PC-9 (cell line): ENCODE measurements at regions not wholly inside any gene's neighbourhood (a gene's known extent, or its start where the extent isn't known, plus 50 kb on each side); places are given as distances from the start of the nearest gene placed in this dataset.

ENCODE experiments used
- BruUV-seq: library from RNA; stranded (reverse); fragments of 400-500 nt; replicated peaks from 2 replicates; lab custom pipeline; 2021; lab: Mats Ljungman, UMichigan
- CTCF ChIA-PET: fragments of 300-600 bp; sonication (Branson Sonifier 250); formaldehyde crosslinking; loops from one replicate; lab custom pipeline; 2022; ENCODE audit warnings: antibody characterized with exemption; lab: Charles Lee
- POLR2A ChIA-PET: fragments of 300-600 bp; sonication (Branson Sonifier 250); formaldehyde crosslinking; loops from one replicate; lab custom pipeline; 2022; ENCODE audit warnings: antibody characterized with exemption; ENCODE audit not compliant: unreplicated experiment; lab: Charles Lee
- DNase-seq, 2 experiments: peaks; one replicate each; pipeline versions ENCODE4 v3.0.0 to v3.0.0-alpha.2; 2015 to 2022; ENCODE audit warnings: mixed read lengths in 1 of 2
- H2AFZ ChIP-seq: fragments of 200-600 bp; sonication (generic); 2 replicates; pipeline ENCODE4 v1.8.1; 2017; ENCODE audit warnings: antibody characterized with exemption
- H3F3A ChIP-seq: fragments of 200-600 bp; sonication (generic); 2 replicates; pipeline ENCODE4 v1.8.1; 2017; ENCODE audit warnings: antibody characterized with exemption, mild to moderate bottlenecking, low read depth; ENCODE audit not compliant: insufficient read depth
- H3K27ac ChIP-seq: fragments of 200-600 bp; sonication (generic); 2 replicates; pipeline ENCODE4 v1.6.1; 2016; ENCODE audit warnings: mixed run types
- H3K27me3 ChIP-seq: fragments of 200-600 bp; sonication (generic); 2 replicates; pipeline ENCODE4 v1.6.1; 2016; ENCODE audit warnings: low read depth, mixed run types; ENCODE audit not compliant: insufficient read depth
- H3K36me3 ChIP-seq: fragments of 200-600 bp; sonication (generic); 2 replicates; pipeline ENCODE4 v1.6.1; 2016; ENCODE audit warnings: low read depth, mixed run types
- H3K4me1 ChIP-seq: fragments of 200-600 bp; sonication (generic); replicated peaks from 2 replicates; pipeline ENCODE4 v1.6.1; 2016; ENCODE audit warnings: mixed run types; ENCODE audit not compliant: insufficient read depth
- H3K4me2 ChIP-seq: fragments of 200-600 bp; sonication (generic); 2 replicates; pipeline ENCODE4 v1.6.1; 2017; ENCODE audit warnings: mixed run types
- H3K4me3 ChIP-seq: fragments of 200-600 bp; sonication (generic); 2 replicates; pipeline ENCODE4 v1.6.1; 2016; ENCODE audit warnings: mixed run types
- H3K79me2 ChIP-seq: fragments of 200-600 bp; sonication (generic); 2 replicates; pipeline ENCODE4 v1.6.1; 2017; ENCODE audit warnings: low read depth, mixed run types
- H3K9me2 ChIP-seq: fragments of 200-600 bp; sonication (generic); 2 replicates; pipeline ENCODE4 v1.8.1; 2017; ENCODE audit warnings: mild to moderate bottlenecking; ENCODE audit not compliant: insufficient read depth
- H3K9me3 ChIP-seq: fragments of 200-600 bp; sonication (generic); 2 replicates; pipeline ENCODE4 v1.8.1; 2016; ENCODE audit warnings: low read depth; ENCODE audit not compliant: insufficient read depth
- H4K20me1 ChIP-seq: fragments of 200-600 bp; sonication (generic); 2 replicates; pipeline ENCODE4 v1.8.1; 2017; ENCODE audit not compliant: insufficient read depth
- CTCF ChIP-seq: fragments of 200-600 bp; sonication (generic); conservative IDR thresholded peaks from 2 replicates; pipeline ENCODE4 v1.6.1; 2017; ENCODE audit warnings: mixed run types, antibody characterized with exemption, mild to moderate bottlenecking, moderate library complexity
- EZH2 ChIP-seq: fragments of 200-600 bp; sonication (generic); IDR thresholded peaks from 2 replicates; pipeline ENCODE4 v1.8.0; 2017; ENCODE audit warnings: antibody characterized with exemption, low read depth
- intact Hi-C: fragments of 100-400 bp; cut with micrococcal nuclease; formaldehyde crosslinking; loops from one replicate; pipeline ENCODE4 v1.10.0; 2022; ENCODE audit not compliant: unreplicated experiment

- no peak overlapping the region for H3K4me3 ChIP-seq
- H4K20me1 ChIP-seq = no peaks in the 10 kb centered on the region
- H3K9me3 ChIP-seq = no peaks in the 10 kb centered on the region
- no peak for DNase-seq
- no peaks in the 10 kb centered on the region for H3K79me2 ChIP-seq
- BruUV-seq = no TSS peak
- no peak for TF ChIP-seq EZH2
- no peak for TF ChIP-seq CTCF
- H3K27ac ChIP-seq = no peak overlapping the region
- intact Hi-C loops = no loop called here
- no peaks in the 10 kb centered on the region for H3K4me1 ChIP-seq
- CTCF ChIA-PET = no interaction called here
- H3K4me2 ChIP-seq = no peak overlapping the region
- H3K36me3 ChIP-seq = no peaks in the 10 kb centered on the region
- H3K9me2 ChIP-seq = no peaks in the 10 kb centered on the region
- no peak overlapping the region for H2AFZ ChIP-seq
- POLR2A ChIA-PET = no interaction called here
- no peaks in the 10 kb centered on the region for H3K27me3 ChIP-seq
- H3F3A ChIP-seq = no peaks in the 10 kb centered on the region
These were observed 292.4 kb upstream of the SMIM30 start for GRCh38 chr7:113410796-113411195.

- intact Hi-C loops = no loop called here
- Histone ChIP-seq H3K36me3 (no peaks in the 10 kb centered on the region), H3K4me2 (no peak overlapping the region), H3K9me3 (no peaks in the 10 kb centered on the region), H3K27me3 (no peaks in the 10 kb centered on the region), H4K20me1 (no peaks in the 10 kb centered on the region), H3K4me1 (no peaks in the 10 kb centered on the region), H2AFZ (no peak overlapping the region), H3K79me2 (no peaks in the 10 kb centered on the region), H3K9me2 (no peaks in the 10 kb centered on the region), H3K4me3 (no peak overlapping the region), H3F3A (no peaks in the 10 kb centered on the region), H3K27ac (no peak overlapping the region)
- BruUV-seq = no TSS peak
- POLR2A ChIA-PET = no interaction called here
- DNase-seq = no peak
- CTCF ChIA-PET = no interaction called here
- TF ChIP-seq EZH2 (no peak), CTCF (no peak)
These were observed 290.6 kb upstream of the SMIM30 start for GRCh38 chr7:113408999-113409398.

GRCh38 chr7:113405296-113406056 lies 287.1 kb upstream of the SMIM30 start:
- intact Hi-C loops = no loop called here
- Histone ChIP-seq H3K27me3 (no peaks in the 10 kb centered on the region), H3K9me3 (no peaks in the 10 kb centered on the region), H2AFZ (no peak overlapping the region), H3K4me3 (no peak overlapping the region), H3K9me2 (no peaks in the 10 kb centered on the region), H3K27ac (no peak overlapping the region), H3F3A (no peaks in the 10 kb centered on the region), H3K79me2 (no peaks in the 10 kb centered on the region), H4K20me1 (no peaks in the 10 kb centered on the region), H3K36me3 (no peaks in the 10 kb centered on the region), H3K4me1 (no peaks in the 10 kb centered on the region), H3K4me2 (no peak overlapping the region)
- BruUV-seq = no TSS peak
- no peak for DNase-seq
- POLR2A ChIA-PET = no interaction called here
- TF ChIP-seq CTCF = no peak
- TF ChIP-seq EZH2 = no peak
- CTCF ChIA-PET = no interaction called here
